H1 (cell line): ENCODE measurements at regions not wholly inside any gene's neighbourhood (a gene's known extent, or its start where the extent isn't known, plus 50 kb on each side); places are given as distances from the start of the nearest gene placed in this dataset.

Source experiments
- CTCF ChIA-PET: fragments of 300-600 bp; sonication (Branson Sonifier 250); formaldehyde crosslinking; loops from one replicate; lab custom pipeline; 2021; ENCODE audit not compliant: partially characterized antibody; lab: Charles Lee
- POLR2A ChIA-PET: fragments of 300-600 bp; sonication (Branson Sonifier 250); formaldehyde crosslinking; loops from one replicate; lab custom pipeline; 2021; ENCODE audit warnings: inconsistent platforms; ENCODE audit not compliant: partially characterized antibody; lab: Charles Lee
- DNase-seq, 2 experiments: peaks; one replicate each; pipeline versions ENCODE4 v3.0.0 to v3.0.0-alpha.2; 2010 to 2022; ENCODE audit warnings: low spot score in 2 of 2, low read depth in 1 of 2, mixed read lengths in 1 of 2
- FAIRE-seq: peaks from 2 replicates; lab custom pipeline; 2011; peaks lifted over from hg19 to GRCh38; lab: Jason Lieb, UNC
- H2AFZ ChIP-seq: 2 replicates; pipeline ENCODE4 v1.8.1; 2012; ENCODE audit warnings: low read length, inconsistent platforms
- H2AK5ac ChIP-seq: 2 replicates; pipeline ENCODE4 v1.6.1; 2013; ENCODE audit warnings: low read depth, low read length
- H2BK120ac ChIP-seq: replicated peaks from 2 replicates; pipeline ENCODE3; 2013; ENCODE audit warnings: low read depth, low read length, inconsistent platforms
- H2BK12ac ChIP-seq: 2 replicates; pipeline ENCODE4 v1.6.1; 2013; ENCODE audit warnings: low read depth, low read length
- H2BK15ac ChIP-seq: 2 replicates; pipeline ENCODE4 v1.6.1; 2013; ENCODE audit warnings: low read length
- H2BK20ac ChIP-seq: 2 replicates; pipeline ENCODE4 v1.6.1; 2013; ENCODE audit warnings: low read length
- H2BK5ac ChIP-seq: 2 replicates; pipeline ENCODE4 v1.6.1; 2013; ENCODE audit warnings: low read depth, low read length
- H3K14ac ChIP-seq: 2 replicates; pipeline ENCODE4 v1.6.1; 2013; ENCODE audit warnings: inconsistent platforms; ENCODE audit not compliant: insufficient read length
- H3K18ac ChIP-seq: 2 replicates; pipeline ENCODE4 v1.6.1; 2013; ENCODE audit warnings: low read length; ENCODE audit errors: extremely low read depth
- H3K23ac ChIP-seq: 2 replicates; pipeline ENCODE4 v1.6.1; 2013; ENCODE audit warnings: inconsistent platforms; ENCODE audit not compliant: insufficient read length
- H3K23me2 ChIP-seq: 2 replicates; pipeline ENCODE4 v1.6.1; 2013; ENCODE audit warnings: low read depth, low read length
- H3K27ac ChIP-seq: 2 replicates; pipeline ENCODE4 v1.6.1; 2011; ENCODE audit warnings: low read depth, low read length, inconsistent platforms
- H3K27me3 ChIP-seq, 4 experiments: replicated peaks in 1 of 4; 1 replicate in 1 of 4; 2 replicates in 3 of 4; pipeline versions ENCODE4 v1.6.1 to v1.8.1; 2011 to 2013; ENCODE audit warnings: low read length in 3 of 4, mild to moderate bottlenecking in 3 of 4, inconsistent platforms in 2 of 4, mixed read lengths in 2 of 4, moderate library complexity in 1 of 4; ENCODE audit not compliant: control insufficient read depth in 3 of 4, insufficient read depth in 3 of 4; ENCODE audit errors: extremely low read depth in 1 of 4
- H3K36me3 ChIP-seq, 4 experiments: 2 replicates each; pipeline versions ENCODE4 v1.6.1 to v1.8.1; 2011 to 2013; ENCODE audit warnings: mild to moderate bottlenecking in 4 of 4, low read length in 3 of 4, moderate library complexity in 2 of 4, control low read depth in 1 of 4, inconsistent platforms in 1 of 4; ENCODE audit not compliant: insufficient read depth in 4 of 4, control insufficient read depth in 2 of 4
- H3K4ac ChIP-seq: replicated peaks from 2 replicates; pipeline ENCODE3; 2013; ENCODE audit warnings: low read length, low read depth, mixed read lengths, inconsistent platforms; ENCODE audit not compliant: insufficient read length
- H3K4me1 ChIP-seq, 4 experiments: replicated peaks in 1 of 4; 1 replicate in 1 of 4; 2 replicates in 3 of 4; pipeline versions ENCODE4 v1.6.1 to v1.8.1; 2011 to 2013; ENCODE audit warnings: low read length in 3 of 4, inconsistent platforms in 2 of 4, mixed read lengths in 1 of 4; ENCODE audit not compliant: insufficient read depth in 4 of 4, control insufficient read depth in 3 of 4
- H3K4me2 ChIP-seq, 2 experiments: 2 replicates each; pipeline versions ENCODE4 v1.6.1 to v1.8.1; 2011 to 2013; ENCODE audit warnings: low read depth in 2 of 2, low read length in 2 of 2, control low read depth in 1 of 2, inconsistent platforms in 1 of 2, mild to moderate bottlenecking in 1 of 2; ENCODE audit not compliant: insufficient read depth in 1 of 2
- H3K4me3 ChIP-seq, 4 experiments: fragments of 200-600, 300-600 bp in 1 of 4; sonication (generic), shearing (Covaris generic), sonication (Bioruptor Twin) in 1 of 4; 2 replicates each; pipeline versions ENCODE4 v1.5.1 to v1.8.1; 2011 to 2016; ENCODE audit warnings: low read length in 4 of 4, low read depth in 3 of 4, control low read depth in 2 of 4, inconsistent platforms in 2 of 4, mild to moderate bottlenecking in 2 of 4, mixed read lengths in 1 of 4, moderate library complexity in 1 of 4; ENCODE audit not compliant: insufficient read depth in 2 of 4; ENCODE audit errors: extremely low read depth in 1 of 4
- H3K56ac ChIP-seq: replicated peaks from 2 replicates; pipeline ENCODE3; 2013; ENCODE audit warnings: low read depth, mild to moderate bottlenecking, mixed read lengths, low read length, inconsistent platforms; ENCODE audit not compliant: insufficient read length
- H3K79me1 ChIP-seq: 2 replicates; pipeline ENCODE4 v1.6.1; 2013; ENCODE audit warnings: low read depth, low read length, control low read depth
- H3K79me2 ChIP-seq, 2 experiments: 2 replicates each; pipeline versions ENCODE4 v1.6.1 to v1.8.1; 2012 to 2013; ENCODE audit warnings: low read length in 2 of 2, mild to moderate bottlenecking in 2 of 2, inconsistent platforms in 1 of 2; ENCODE audit not compliant: insufficient read depth in 2 of 2, control insufficient read depth in 1 of 2
- H3K9ac ChIP-seq, 4 experiments: replicated peaks in 1 of 4; 1 replicate in 1 of 4; 2 replicates in 3 of 4; pipeline versions ENCODE4 v1.6.1 to v1.8.1; 2011 to 2013; ENCODE audit warnings: low read depth in 3 of 4, low read length in 3 of 4, control low read depth in 2 of 4, mild to moderate bottlenecking in 2 of 4, moderate library complexity in 2 of 4, inconsistent platforms in 1 of 4; ENCODE audit errors: extremely low read depth in 1 of 4
- H3K9me3 ChIP-seq, 2 experiments: 2 replicates each; pipeline versions ENCODE4 v1.6.1 to v1.8.1; 2012 to 2013; ENCODE audit warnings: mild to moderate bottlenecking in 2 of 2, moderate library complexity in 2 of 2, control low read depth in 1 of 2, inconsistent platforms in 1 of 2, low read depth in 1 of 2, low read length in 1 of 2, mixed read lengths in 1 of 2; ENCODE audit not compliant: insufficient read depth in 2 of 2
- H4K20me1 ChIP-seq, 2 experiments: replicated peaks in 1 of 2; 2 replicates each; pipeline versions ENCODE3 to v1.8.1; 2011 to 2013; ENCODE audit warnings: inconsistent platforms in 2 of 2, low read length in 2 of 2, mild to moderate bottlenecking in 1 of 2; ENCODE audit not compliant: insufficient read depth in 2 of 2, control insufficient read depth in 1 of 2
- H4K5ac ChIP-seq: 2 replicates; pipeline ENCODE4 v1.6.1; 2013; ENCODE audit warnings: low read length, low read depth, mixed read lengths, inconsistent platforms; ENCODE audit not compliant: insufficient read length
- H4K8ac ChIP-seq: 2 replicates; pipeline ENCODE4 v1.8.0; 2013; ENCODE audit warnings: mild to moderate bottlenecking, moderate library complexity, low read length, inconsistent platforms; ENCODE audit not compliant: insufficient read depth; ENCODE audit errors: extremely low read depth
- H4K91ac ChIP-seq: replicated peaks from 2 replicates; pipeline ENCODE3; 2013; ENCODE audit warnings: low read length, mixed read lengths, inconsistent platforms; ENCODE audit not compliant: insufficient read length
- CBX8 ChIP-seq: fragments of 300-800, 300-1000 bp; sonication (generic); IDR thresholded peaks from 2 replicates; pipeline ENCODE4 v1.7.1; 2016; ENCODE audit warnings: low read depth, low read length, borderline replicate concordance
- CHD1 ChIP-seq: IDR thresholded peaks from 2 replicates; pipeline ENCODE4 v1.6.1; 2012; ENCODE audit warnings: low read depth, low read length, improper control_type of control experiment
- GABPA ChIP-seq: IDR thresholded peaks from 2 replicates; pipeline ENCODE4 v1.6.1; 2011; ENCODE audit warnings: mild to moderate bottlenecking, low read length, moderate library complexity, borderline replicate concordance; ENCODE audit not compliant: insufficient read depth
- KDM1A ChIP-seq: fragments of 200-600, 300-600 bp; sonication (generic); IDR thresholded peaks from 2 replicates; pipeline ENCODE4 v1.7.1; 2016; ENCODE audit warnings: mild to moderate bottlenecking, low read length, borderline replicate concordance
- POLR2A ChIP-seq, 2 experiments: IDR thresholded peaks; 1 replicate in 1 of 2; 2 replicates in 1 of 2; pipeline ENCODE4 v1.6.1; 2011; ENCODE audit warnings: low read depth in 2 of 2, low read length in 2 of 2, mild to moderate bottlenecking in 2 of 2; ENCODE audit errors: control extremely low read depth in 1 of 2
- RNF2 ChIP-seq: fragments of 200-900, 300-1000 bp; sonication (generic); IDR thresholded peaks from 2 replicates; pipeline ENCODE4 v1.7.1; 2016; ENCODE audit warnings: borderline replicate concordance, low read depth, mild to moderate bottlenecking, antibody characterized with exemption, low read length; ENCODE audit not compliant: poor library complexity, severe bottlenecking; ENCODE audit errors: missing control alignments
- SIRT6 ChIP-seq: IDR thresholded peaks from one replicate; pipeline ENCODE4 v1.7.1; 2012; ENCODE audit warnings: low read length, inconsistent platforms
- SIX5 ChIP-seq: IDR thresholded peaks from 2 replicates; pipeline ENCODE4 v1.6.1; 2011; ENCODE audit warnings: mild to moderate bottlenecking, low read depth, low read length
- SP1 ChIP-seq: IDR thresholded peaks from 2 replicates; pipeline ENCODE4 v1.6.1; 2011; ENCODE audit warnings: low read depth, low read length
- TEAD4 ChIP-seq: IDR thresholded peaks from 2 replicates; pipeline ENCODE4 v1.6.1; 2012; ENCODE audit warnings: low read depth, low read length, inconsistent platforms, mixed read lengths
- WGBS, 2 experiments: shearing (Covaris generic) in 1 of 2; methylation state at CpG; one replicate each; pipeline versions ENCODE4 v1.1.6 to v1.1.7; 2013 to 2015; ENCODE audit warnings: low lambda C conversion rate in 2 of 2, mixed read lengths in 2 of 2, inconsistent platforms in 1 of 2, low coverage in 1 of 2, missing lambda C conversion rate in 1 of 2; ENCODE audit not compliant: insufficient replicate concordance in 2 of 2, insufficient coverage in 1 of 2, insufficient read length in 1 of 2; ENCODE audit errors: extremely low coverage in 1 of 2, missing lambda C conversion rate in 1 of 2; 5-methylcytosine and 5-hydroxymethylcytosine counted together
- TF ChIP-seq, protein P1 (sequence below): IDR thresholded peaks from 2 replicates; pipeline ENCODE4 v1.6.1; 2011; ENCODE audit warnings: low read depth, mild to moderate bottlenecking, low read length; ENCODE audit not compliant: insufficient read depth
- TF ChIP-seq, protein P2 (sequence below), 3 experiments: IDR thresholded peaks; 1 replicate in 2 of 3; 2 replicates in 1 of 3; pipeline versions ENCODE4 v1.5.1 to v1.6.1; 2011; ENCODE audit warnings: low read length in 3 of 3, mild to moderate bottlenecking in 3 of 3, inconsistent platforms in 2 of 3, low read depth in 1 of 3, moderate library complexity in 1 of 3; ENCODE audit not compliant: insufficient read depth in 1 of 3; ENCODE audit errors: control extremely low read depth in 1 of 3

DNA sequence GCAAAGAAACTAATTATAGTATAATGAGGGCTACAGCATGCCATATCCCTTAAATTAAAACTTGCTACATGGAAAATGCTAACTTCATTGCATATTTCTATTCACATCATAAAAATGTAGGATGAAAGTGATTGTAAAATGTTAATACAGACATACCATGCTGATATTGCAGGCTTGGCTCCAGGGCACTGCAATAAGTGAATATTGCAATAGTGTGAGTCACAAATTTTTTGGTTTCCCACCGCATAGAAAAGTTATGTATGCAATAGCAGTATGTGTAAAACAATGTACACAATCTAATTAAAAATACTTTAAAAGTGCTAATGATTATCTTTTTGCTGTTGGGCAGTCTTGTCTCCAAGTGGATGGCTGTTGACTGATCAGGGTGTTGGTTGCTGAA lies 162.1 kb downstream of the CD8B2 start:
- Histone ChIP-seq H2AK5ac (no peak overlapping the region), H4K5ac (no peak overlapping the region), H4K8ac (no peak overlapping the region), H2BK5ac (no peak overlapping the region), H3K23ac (no peak overlapping the region), H3K27ac (no peak overlapping the region), H3K4me1 (no peaks in the 10 kb centered on the region), H3K4me2 (no peak overlapping the region), H2BK120ac (no peak overlapping the region), H3K9ac (no peak overlapping the region), H3K79me2 (no peaks in the 10 kb centered on the region), H3K4me3 (no peak overlapping the region), H2BK20ac (no peak overlapping the region), H4K20me1 (no peaks in the 10 kb centered on the region), H3K27me3 (no peaks in the 10 kb centered on the region), H2BK12ac (no peak overlapping the region), H2BK15ac (no peak overlapping the region), H3K23me2 (no peaks in the 10 kb centered on the region), H3K14ac (no peak overlapping the region), H3K18ac (no peak overlapping the region), H2AFZ (no peak overlapping the region), H4K91ac (no peak overlapping the region), H3K36me3 (no peaks in the 10 kb centered on the region), H3K56ac (no peak overlapping the region), H3K9me3 (no peaks in the 10 kb centered on the region), H3K79me1 (no peaks in the 10 kb centered on the region), H3K4ac (no peak overlapping the region)
- 95% methylated on average over 1 of the region's 1 CpG; no CpG with 5 or more reads in 1 of the 2 experiments for WGBS, 2 experiments
- POLR2A ChIA-PET: no interaction called here
- CTCF ChIA-PET: interaction anchor here (1.0 kb wide), 1 partner anchor 220 kb away, joined by 3 read pairs; no protein-coding TSS in a partner anchor
- FAIRE-seq: no peak
- no peak for DNase-seq
- TF ChIP-seq, protein P1, sequence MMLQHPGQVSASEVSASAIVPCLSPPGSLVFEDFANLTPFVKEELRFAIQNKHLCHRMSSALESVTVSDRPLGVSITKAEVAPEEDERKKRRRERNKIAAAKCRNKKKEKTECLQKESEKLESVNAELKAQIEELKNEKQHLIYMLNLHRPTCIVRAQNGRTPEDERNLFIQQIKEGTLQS: no peak
- TF ChIP-seq SIX5: no peak
- TF ChIP-seq, protein P2, sequence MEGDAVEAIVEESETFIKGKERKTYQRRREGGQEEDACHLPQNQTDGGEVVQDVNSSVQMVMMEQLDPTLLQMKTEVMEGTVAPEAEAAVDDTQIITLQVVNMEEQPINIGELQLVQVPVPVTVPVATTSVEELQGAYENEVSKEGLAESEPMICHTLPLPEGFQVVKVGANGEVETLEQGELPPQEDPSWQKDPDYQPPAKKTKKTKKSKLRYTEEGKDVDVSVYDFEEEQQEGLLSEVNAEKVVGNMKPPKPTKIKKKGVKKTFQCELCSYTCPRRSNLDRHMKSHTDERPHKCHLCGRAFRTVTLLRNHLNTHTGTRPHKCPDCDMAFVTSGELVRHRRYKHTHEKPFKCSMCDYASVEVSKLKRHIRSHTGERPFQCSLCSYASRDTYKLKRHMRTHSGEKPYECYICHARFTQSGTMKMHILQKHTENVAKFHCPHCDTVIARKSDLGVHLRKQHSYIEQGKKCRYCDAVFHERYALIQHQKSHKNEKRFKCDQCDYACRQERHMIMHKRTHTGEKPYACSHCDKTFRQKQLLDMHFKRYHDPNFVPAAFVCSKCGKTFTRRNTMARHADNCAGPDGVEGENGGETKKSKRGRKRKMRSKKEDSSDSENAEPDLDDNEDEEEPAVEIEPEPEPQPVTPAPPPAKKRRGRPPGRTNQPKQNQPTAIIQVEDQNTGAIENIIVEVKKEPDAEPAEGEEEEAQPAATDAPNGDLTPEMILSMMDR (IDR thresholded peaks at IDR 0.05; ENCODE audit: control extremely low read depth in 1 of 3, insufficient read depth in 1 of 3, low read depth in 1 of 3, low read length in 3 of 3): no peak
- no peak for TF ChIP-seq SP1
- TF ChIP-seq CBX8: no peak
- no peak for TF ChIP-seq POLR2A (IDR thresholded peaks at IDR 0.05; ENCODE audit: control extremely low read depth in 1 of 2, low read depth in 2 of 2, low read length in 2 of 2)
- no peak for TF ChIP-seq KDM1A
- no peak for TF ChIP-seq SIRT6
- TF ChIP-seq CHD1: no peak
- TF ChIP-seq GABPA: no peak
- no peak for TF ChIP-seq TEAD4
- no peak for TF ChIP-seq RNF2
